ENCODE measurements at regions not wholly inside any gene's neighbourhood (a gene's known extent, or its start where the extent isn't known, plus 50 kb on each side); places are given as distances from the start of the nearest gene placed in this dataset.

DNA sequence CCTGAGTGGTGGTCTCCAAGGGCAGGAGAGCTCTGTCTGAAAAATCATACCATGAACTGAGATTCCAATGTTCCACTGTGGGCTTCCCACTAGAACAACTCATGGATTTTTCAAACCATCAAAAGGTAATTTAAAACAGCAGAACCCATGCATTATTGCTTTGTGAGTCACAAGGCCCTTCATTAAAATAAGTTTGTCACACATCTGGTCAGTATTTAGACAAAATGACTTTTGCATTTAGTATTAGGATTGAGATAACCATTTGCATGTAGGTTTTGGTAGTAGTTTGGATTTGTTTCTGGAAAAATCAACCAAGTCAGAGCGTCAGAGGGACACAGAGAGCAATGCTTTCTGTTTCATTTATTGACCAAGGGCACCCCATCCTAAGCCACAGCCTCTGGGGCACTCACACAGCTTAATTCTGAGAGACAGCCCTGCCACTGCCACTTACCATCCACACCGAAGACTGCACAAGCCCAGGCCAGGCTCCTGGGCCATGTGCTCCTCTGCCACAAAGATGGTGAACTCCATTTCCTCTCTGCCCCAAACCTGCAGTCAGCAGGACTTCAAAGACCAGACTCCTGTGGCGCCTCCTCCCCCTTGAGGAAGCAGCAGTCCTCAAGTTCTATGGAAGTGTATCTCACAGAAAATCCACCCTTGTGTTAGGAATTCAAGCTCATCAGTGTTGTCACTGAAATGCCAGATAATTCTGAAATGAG lies 132.6 kb upstream of the DUSP10 start:
- TF ChIP-seq, protein P1, sequence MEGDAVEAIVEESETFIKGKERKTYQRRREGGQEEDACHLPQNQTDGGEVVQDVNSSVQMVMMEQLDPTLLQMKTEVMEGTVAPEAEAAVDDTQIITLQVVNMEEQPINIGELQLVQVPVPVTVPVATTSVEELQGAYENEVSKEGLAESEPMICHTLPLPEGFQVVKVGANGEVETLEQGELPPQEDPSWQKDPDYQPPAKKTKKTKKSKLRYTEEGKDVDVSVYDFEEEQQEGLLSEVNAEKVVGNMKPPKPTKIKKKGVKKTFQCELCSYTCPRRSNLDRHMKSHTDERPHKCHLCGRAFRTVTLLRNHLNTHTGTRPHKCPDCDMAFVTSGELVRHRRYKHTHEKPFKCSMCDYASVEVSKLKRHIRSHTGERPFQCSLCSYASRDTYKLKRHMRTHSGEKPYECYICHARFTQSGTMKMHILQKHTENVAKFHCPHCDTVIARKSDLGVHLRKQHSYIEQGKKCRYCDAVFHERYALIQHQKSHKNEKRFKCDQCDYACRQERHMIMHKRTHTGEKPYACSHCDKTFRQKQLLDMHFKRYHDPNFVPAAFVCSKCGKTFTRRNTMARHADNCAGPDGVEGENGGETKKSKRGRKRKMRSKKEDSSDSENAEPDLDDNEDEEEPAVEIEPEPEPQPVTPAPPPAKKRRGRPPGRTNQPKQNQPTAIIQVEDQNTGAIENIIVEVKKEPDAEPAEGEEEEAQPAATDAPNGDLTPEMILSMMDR (conservative IDR thresholded peaks at IDR 0.05; ENCODE audit: low read depth, low read length): no peak
- TF ChIP-seq EZH2 (IDR thresholded peaks at IDR 0.05; ENCODE audit: low read length, unreplicated experiment): no peak
- TF ChIP-seq EZH2phosphoT487 (IDR thresholded peaks at IDR 0.05; ENCODE audit: borderline replicate concordance, low read length): no peak

Measured in PC-3 (cell line).